ENCODE measurements at regions not wholly inside any gene's neighbourhood (a gene's known extent, or its start where the extent isn't known, plus 50 kb on each side); places are given as distances from the start of the nearest gene placed in this dataset.

DNA sequence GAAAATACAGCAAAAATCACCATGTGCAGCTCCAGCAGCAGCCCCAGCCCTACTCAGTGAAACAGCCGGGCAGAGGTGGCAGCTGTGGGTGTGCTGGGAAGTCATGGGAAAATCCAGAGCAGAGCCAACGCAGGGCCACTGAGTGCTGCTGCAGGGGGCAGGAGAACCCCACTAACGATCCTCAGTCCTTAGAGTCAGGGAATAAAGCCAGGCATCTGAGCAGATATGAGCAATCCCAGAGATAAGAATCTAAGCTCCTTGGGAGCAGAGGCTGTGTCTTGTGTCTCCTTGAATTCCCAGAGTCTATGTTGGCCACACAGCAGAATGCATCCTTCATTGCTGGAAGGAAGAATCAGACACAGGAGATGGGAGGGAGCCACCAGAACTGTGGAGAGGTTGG lies 493.1 kb upstream of the MAP3K7 start:
- no peak for TF ChIP-seq POLR2A (IDR thresholded peaks at IDR 0.05)
- TF ChIP-seq, protein P1, sequence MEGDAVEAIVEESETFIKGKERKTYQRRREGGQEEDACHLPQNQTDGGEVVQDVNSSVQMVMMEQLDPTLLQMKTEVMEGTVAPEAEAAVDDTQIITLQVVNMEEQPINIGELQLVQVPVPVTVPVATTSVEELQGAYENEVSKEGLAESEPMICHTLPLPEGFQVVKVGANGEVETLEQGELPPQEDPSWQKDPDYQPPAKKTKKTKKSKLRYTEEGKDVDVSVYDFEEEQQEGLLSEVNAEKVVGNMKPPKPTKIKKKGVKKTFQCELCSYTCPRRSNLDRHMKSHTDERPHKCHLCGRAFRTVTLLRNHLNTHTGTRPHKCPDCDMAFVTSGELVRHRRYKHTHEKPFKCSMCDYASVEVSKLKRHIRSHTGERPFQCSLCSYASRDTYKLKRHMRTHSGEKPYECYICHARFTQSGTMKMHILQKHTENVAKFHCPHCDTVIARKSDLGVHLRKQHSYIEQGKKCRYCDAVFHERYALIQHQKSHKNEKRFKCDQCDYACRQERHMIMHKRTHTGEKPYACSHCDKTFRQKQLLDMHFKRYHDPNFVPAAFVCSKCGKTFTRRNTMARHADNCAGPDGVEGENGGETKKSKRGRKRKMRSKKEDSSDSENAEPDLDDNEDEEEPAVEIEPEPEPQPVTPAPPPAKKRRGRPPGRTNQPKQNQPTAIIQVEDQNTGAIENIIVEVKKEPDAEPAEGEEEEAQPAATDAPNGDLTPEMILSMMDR (IDR thresholded peaks at IDR 0.05), result no peak
